GM12878 (cell line): ENCODE measurements at regions not wholly inside any gene's neighbourhood (a gene's known extent, or its start where the extent isn't known, plus 50 kb on each side); places are given as distances from the start of the nearest gene placed in this dataset.

Source experiments
- ATAC-seq: fragments of 200-7000 bp; cut with Tn5 transposase; 3 replicates; pipeline ENCODE4 v1.9.1; 2020; ENCODE audit warnings: mild to moderate bottlenecking, moderate library complexity
- BruUV-seq: library from RNA; stranded (reverse); fragments of 400-500 nt; replicated peaks from 2 replicates; lab custom pipeline; 2021; lab: Mats Ljungman, UMichigan
- CTCF ChIA-PET: fragments of 300-600 bp; sonication (Branson Sonifier 250); formaldehyde crosslinking; extraction: SDS; loops from one replicate; lab custom pipeline; 2021; ENCODE audit warnings: inconsistent platforms; lab: Yijun Ruan, JAX
- POLR2A ChIA-PET: fragments of 350-600 bp; formaldehyde crosslinking; extraction: SDS; loops from one replicate; lab custom pipeline; 2021; ENCODE audit warnings: inconsistent platforms; lab: Charles Lee
- RAD21 ChIA-PET: fragments of 300-600 bp; sonication (Branson Sonifier 250); formaldehyde crosslinking; loops from one replicate; lab custom pipeline; 2023; ENCODE audit warnings: antibody characterized with exemption; ENCODE audit not compliant: unreplicated experiment; lab: Charles Lee
- SMC1A ChIA-PET: fragments of 300-600 bp; sonication (Branson Sonifier 250); formaldehyde crosslinking; loops from one replicate; lab custom pipeline; 2023; ENCODE audit not compliant: unreplicated experiment, uncharacterized antibody; lab: Charles Lee
- DNase-seq: peaks from one replicate; pipeline ENCODE4 v3.0.0-alpha.2; 2011; ENCODE audit warnings: low read depth, low spot score
- FAIRE-seq: peaks from 3 replicates; lab custom pipeline; 2011; peaks lifted over from hg19 to GRCh38; lab: Jason Lieb, UNC
- H2AFZ ChIP-seq: 2 replicates; pipeline ENCODE4 v1.6.0; 2011; ENCODE audit warnings: low read depth, low read length, control low read depth; ENCODE audit not compliant: control insufficient read depth
- H3K27ac ChIP-seq: 2 replicates; pipeline ENCODE4 v1.5.1; 2011; ENCODE audit warnings: control low read depth; ENCODE audit not compliant: control insufficient read depth, insufficient read depth
- H3K27me3 ChIP-seq, 2 experiments: replicated peaks in 1 of 2; 2 replicates each; pipeline versions ENCODE4 v1.6.0 to v1.6.1; 2011; ENCODE audit warnings: low read length in 1 of 2; ENCODE audit not compliant: control insufficient read depth in 2 of 2, insufficient read depth in 2 of 2
- H3K36me3 ChIP-seq, 2 experiments: 2 replicates each; pipeline ENCODE4 v1.5.1; 2011; ENCODE audit warnings: low read length in 1 of 2; ENCODE audit not compliant: control insufficient read depth in 2 of 2, insufficient read depth in 2 of 2
- H3K4me1 ChIP-seq: 2 replicates; pipeline ENCODE4 v1.6.1; 2011; ENCODE audit warnings: mild to moderate bottlenecking, low read length, moderate library complexity, mixed read lengths; ENCODE audit not compliant: control insufficient read depth, insufficient read depth
- H3K4me2 ChIP-seq: 2 replicates; pipeline ENCODE4 v1.6.0; 2011; ENCODE audit warnings: control low read depth; ENCODE audit not compliant: control insufficient read depth, insufficient read depth
- H3K4me3 ChIP-seq: fragments of 200-600 bp; sonication (generic); 2 replicates; pipeline ENCODE4 v1.5.1; 2016
- H3K79me2 ChIP-seq: 2 replicates; pipeline ENCODE4 v1.6.0; 2011; ENCODE audit warnings: low read length; ENCODE audit not compliant: control insufficient read depth, insufficient read depth
- H3K9ac ChIP-seq: 2 replicates; pipeline ENCODE4 v1.8.0; 2011; ENCODE audit warnings: low read length, control low read depth, mixed read lengths; ENCODE audit not compliant: control insufficient read depth, insufficient read depth
- H3K9me3 ChIP-seq: replicated peaks from 3 replicates; pipeline ENCODE4 v1.5.1; 2011; ENCODE audit warnings: mild to moderate bottlenecking, low read length; ENCODE audit not compliant: control insufficient read depth, insufficient read depth
- H4K20me1 ChIP-seq: 2 replicates; pipeline ENCODE4 v1.6.0; 2011; ENCODE audit not compliant: control insufficient read depth, insufficient read depth
- ATF7 ChIP-seq: fragments of 450-650 bp; IDR thresholded peaks from 2 replicates; pipeline ENCODE4 v1.6.1; 2016; ENCODE audit warnings: low read depth, mild to moderate bottlenecking
- CHD1 ChIP-seq: IDR thresholded peaks from 2 replicates; pipeline ENCODE4 v1.6.1; 2012; ENCODE audit warnings: low read depth, low read length, improper control_type of control experiment
- EED ChIP-seq: sonication (generic); IDR thresholded peaks from 2 replicates; pipeline ENCODE4 v1.6.1; 2016; ENCODE audit warnings: antibody characterized with exemption, low read depth
- EP300 ChIP-seq, 2 experiments: fragments of 150-350 bp in 1 of 2; IDR thresholded peaks; 2 replicates each; pipeline ENCODE4 v1.6.1; 2011 to 2012; ENCODE audit warnings: low read depth in 2 of 2, low read length in 2 of 2, borderline replicate concordance in 1 of 2, improper control_type of control experiment in 1 of 2, inconsistent platforms in 1 of 2; ENCODE audit not compliant: control insufficient read depth in 1 of 2
- ESRRA ChIP-seq: IDR thresholded peaks from 2 replicates; pipeline ENCODE4 v1.6.1; 2012; ENCODE audit warnings: mild to moderate bottlenecking, low read length, improper control_type of control experiment
- FOS ChIP-seq: IDR thresholded peaks from 3 replicates; pipeline ENCODE4 v1.6.1; 2011; ENCODE audit warnings: borderline replicate concordance; ENCODE audit not compliant: insufficient read length; ENCODE audit errors: extremely low read depth
- HCFC1 ChIP-seq: fragments of 150-350 bp; IDR thresholded peaks from 2 replicates; pipeline ENCODE4 v1.6.1; 2014; ENCODE audit warnings: low read length
- JUNB ChIP-seq: IDR thresholded peaks from 2 replicates; pipeline ENCODE4 v1.6.1; 2016; ENCODE audit warnings: antibody characterized with exemption, mild to moderate bottlenecking
- KAT2A ChIP-seq: conservative IDR thresholded peaks from 2 replicates; pipeline ENCODE4 v1.6.1; 2011; ENCODE audit warnings: low read depth, low read length; ENCODE audit not compliant: control insufficient read depth
- NFYA ChIP-seq: IDR thresholded peaks from 2 replicates; pipeline ENCODE4 v1.6.1; 2011; ENCODE audit warnings: low read depth, mild to moderate bottlenecking, low read length, improper control_type of control experiment, borderline replicate concordance
- RUNX3 ChIP-seq: IDR thresholded peaks from 2 replicates; pipeline ENCODE4 v1.6.1; 2012; ENCODE audit warnings: low read length, inconsistent platforms
- SPI1 ChIP-seq: IDR thresholded peaks from 2 replicates; pipeline ENCODE4 v1.6.1; 2011; ENCODE audit warnings: low read depth, mild to moderate bottlenecking, low read length, moderate library complexity, borderline replicate concordance; ENCODE audit not compliant: insufficient read depth
- USF1 ChIP-seq: IDR thresholded peaks from 2 replicates; pipeline ENCODE4 v1.6.1; 2011; ENCODE audit warnings: borderline replicate concordance, low read depth, mild to moderate bottlenecking, moderate library complexity, mixed read lengths, low read length; ENCODE audit not compliant: insufficient read depth; ENCODE audit errors: extremely low read length
- ZNF384 ChIP-seq: IDR thresholded peaks from 2 replicates; pipeline ENCODE4 v1.6.1; 2012; ENCODE audit warnings: low read depth, mild to moderate bottlenecking, low read length, improper control_type of control experiment, borderline replicate concordance
- ZNF592 ChIP-seq: fragments of 450-650 bp; IDR thresholded peaks from 2 replicates; pipeline ENCODE4 v1.6.1; 2017; ENCODE audit warnings: mild to moderate bottlenecking, moderate library complexity
- WGBS: methylation state at CpG from one replicate; pipeline ENCODE4 v1.1.6; 2016; ENCODE audit warnings: low lambda C conversion rate; ENCODE audit not compliant: insufficient replicate concordance, insufficient coverage; ENCODE audit errors: missing lambda C conversion rate; 5-methylcytosine and 5-hydroxymethylcytosine counted together
- in situ Hi-C: fragments of 300-500 bp; cut with MboI; formaldehyde crosslinking; loops from 9 replicates; pipeline ENCODE4 v1.14.3; 2018; ENCODE audit warnings: mixed read lengths
- intact Hi-C: fragments of 100-400 bp; cut with micrococcal nuclease; formaldehyde crosslinking; loops from one replicate; pipeline ENCODE4 v1.14.2; 2022; ENCODE audit not compliant: unreplicated experiment
- TF ChIP-seq, protein P1 (sequence below): fragments of 450-650 bp; formaldehyde crosslinking; IDR thresholded peaks from 2 replicates; pipeline ENCODE4 v1.4.0; 2022; ENCODE audit warnings: mild to moderate bottlenecking, moderate library complexity
- TF ChIP-seq, protein P2 (sequence below): fragments of 450-650 bp; IDR thresholded peaks from 2 replicates; pipeline ENCODE4 v1.6.1; 2014; ENCODE audit warnings: mild to moderate bottlenecking

DNA sequence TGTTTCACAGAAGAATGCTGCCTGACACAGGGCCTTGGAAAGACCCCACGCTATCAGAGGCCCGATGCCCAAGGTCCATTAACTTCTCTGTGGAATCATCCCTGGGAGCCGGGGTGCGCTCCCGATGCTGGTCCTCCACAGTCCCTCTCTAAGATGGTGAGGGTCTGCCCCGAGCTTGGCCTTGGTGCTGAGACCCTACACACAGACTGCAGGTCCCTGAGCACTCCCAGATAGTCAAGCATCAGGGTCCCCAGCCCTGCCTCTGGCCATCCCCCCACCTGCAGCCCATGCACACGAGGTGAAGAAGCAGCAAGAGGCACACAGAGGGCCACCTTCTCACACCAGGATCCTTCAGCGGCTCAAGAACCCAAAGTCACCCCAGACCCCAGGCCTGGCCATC lies 263.3 kb downstream of the MYCN start:
- Histone ChIP-seq H2AFZ (no peak overlapping the region), H3K27ac (no peak overlapping the region), H3K27me3 (no peaks in the 10 kb centered on the region), H3K9ac (no peak overlapping the region), H3K4me1 (no peaks in the 10 kb centered on the region), H3K4me2 (no peak overlapping the region), H3K36me3 (no peaks in the 10 kb centered on the region), H3K9me3 (no peaks in the 10 kb centered on the region), H3K79me2 (no peaks in the 10 kb centered on the region), H4K20me1 (no peaks in the 10 kb centered on the region), H3K4me3 (no peak overlapping the region)
- CTCF ChIA-PET = no interaction called here
- 0% methylated on average over 8 of the region's 8 CpGs for WGBS
- intact Hi-C loops (no loop called here), in situ Hi-C loops (no loop called here)
- POLR2A ChIA-PET = no interaction called here
- ATAC-seq (no peak), DNase-seq (no peak), FAIRE-seq (no peak)
- SMC1A ChIA-PET = no interaction called here
- RAD21 ChIA-PET = no interaction called here
- no TSS peak for BruUV-seq
- TF ChIP-seq ESRRA = no peak
- no peak for TF ChIP-seq HCFC1
- TF ChIP-seq, protein P1, sequence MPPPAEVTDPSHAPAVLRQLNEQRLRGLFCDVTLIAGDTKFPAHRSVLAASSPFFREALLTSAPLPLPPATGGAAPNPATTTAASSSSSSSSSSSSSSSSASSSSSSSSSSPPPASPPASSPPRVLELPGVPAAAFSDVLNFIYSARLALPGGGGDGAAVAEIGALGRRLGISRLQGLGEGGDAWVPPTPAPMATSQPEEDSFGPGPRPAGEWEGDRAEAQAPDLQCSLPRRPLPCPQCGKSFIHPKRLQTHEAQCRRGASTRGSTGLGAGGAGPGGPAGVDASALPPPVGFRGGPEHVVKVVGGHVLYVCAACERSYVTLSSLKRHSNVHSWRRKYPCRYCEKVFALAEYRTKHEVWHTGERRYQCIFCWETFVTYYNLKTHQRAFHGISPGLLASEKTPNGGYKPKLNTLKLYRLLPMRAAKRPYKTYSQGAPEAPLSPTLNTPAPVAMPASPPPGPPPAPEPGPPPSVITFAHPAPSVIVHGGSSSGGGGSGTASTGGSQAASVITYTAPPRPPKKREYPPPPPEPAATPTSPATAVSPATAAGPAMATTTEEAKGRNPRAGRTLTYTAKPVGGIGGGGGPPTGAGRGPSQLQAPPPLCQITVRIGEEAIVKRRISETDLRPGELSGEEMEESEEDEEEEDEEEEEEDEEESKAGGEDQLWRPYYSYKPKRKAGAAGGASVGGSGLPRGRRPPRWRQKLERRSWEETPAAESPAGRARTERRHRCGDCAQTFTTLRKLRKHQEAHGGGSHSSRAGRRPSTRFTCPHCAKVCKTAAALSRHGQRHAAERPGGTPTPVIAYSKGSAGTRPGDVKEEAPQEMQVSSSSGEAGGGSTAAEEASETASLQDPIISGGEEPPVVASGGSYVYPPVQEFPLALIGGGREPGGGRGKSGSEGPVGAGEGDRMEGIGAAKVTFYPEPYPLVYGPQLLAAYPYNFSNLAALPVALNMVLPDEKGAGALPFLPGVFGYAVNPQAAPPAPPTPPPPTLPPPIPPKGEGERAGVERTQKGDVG (CRISPR knock-in tag) = no peak
- no peak for TF ChIP-seq EED
- TF ChIP-seq EP300 (IDR thresholded peaks at IDR 0.05; ENCODE audit: borderline replicate concordance in 1 of 2, control insufficient read depth in 1 of 2, low read depth in 2 of 2, low read length in 2 of 2) = no peak
- TF ChIP-seq JUNB = no peak
- TF ChIP-seq SPI1 = no peak
- TF ChIP-seq CHD1 = no peak
- TF ChIP-seq NFYA = no peak
- TF ChIP-seq ZNF384 = no peak
- TF ChIP-seq ZNF592 = no peak
- TF ChIP-seq, protein P2, sequence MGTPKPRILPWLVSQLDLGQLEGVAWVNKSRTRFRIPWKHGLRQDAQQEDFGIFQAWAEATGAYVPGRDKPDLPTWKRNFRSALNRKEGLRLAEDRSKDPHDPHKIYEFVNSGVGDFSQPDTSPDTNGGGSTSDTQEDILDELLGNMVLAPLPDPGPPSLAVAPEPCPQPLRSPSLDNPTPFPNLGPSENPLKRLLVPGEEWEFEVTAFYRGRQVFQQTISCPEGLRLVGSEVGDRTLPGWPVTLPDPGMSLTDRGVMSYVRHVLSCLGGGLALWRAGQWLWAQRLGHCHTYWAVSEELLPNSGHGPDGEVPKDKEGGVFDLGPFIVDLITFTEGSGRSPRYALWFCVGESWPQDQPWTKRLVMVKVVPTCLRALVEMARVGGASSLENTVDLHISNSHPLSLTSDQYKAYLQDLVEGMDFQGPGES = no peak
- TF ChIP-seq KAT2A = no peak
- TF ChIP-seq FOS = no peak
- no peak for TF ChIP-seq RUNX3
- TF ChIP-seq ATF7 = no peak
- TF ChIP-seq USF1 = no peak
